ENCODE measurements at regions not wholly inside any gene's neighbourhood (a gene's known extent, or its start where the extent isn't known, plus 50 kb on each side); places are given as distances from the start of the nearest gene placed in this dataset.

DNA sequence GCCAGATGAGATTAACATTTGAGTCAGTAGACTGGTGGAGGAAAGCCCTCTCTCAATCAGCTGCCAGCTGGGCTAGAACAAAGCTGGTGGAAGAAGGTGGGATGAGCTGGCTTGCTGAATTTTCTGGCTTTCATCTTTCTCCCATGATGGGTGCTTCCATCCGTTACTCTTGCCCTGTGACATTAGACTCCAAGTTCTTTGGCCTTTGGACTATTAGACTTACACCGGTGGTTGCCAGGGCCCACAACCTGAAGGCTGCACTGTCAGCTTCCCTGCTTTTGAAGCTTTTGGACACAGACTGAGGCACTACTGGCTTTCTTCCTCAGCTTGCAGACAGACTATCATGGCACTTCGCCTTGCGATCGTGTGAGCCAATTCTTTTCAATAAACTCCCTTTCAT, 642.7 kb downstream of the TAF11L14 start:
- TF ChIP-seq, protein P1, sequence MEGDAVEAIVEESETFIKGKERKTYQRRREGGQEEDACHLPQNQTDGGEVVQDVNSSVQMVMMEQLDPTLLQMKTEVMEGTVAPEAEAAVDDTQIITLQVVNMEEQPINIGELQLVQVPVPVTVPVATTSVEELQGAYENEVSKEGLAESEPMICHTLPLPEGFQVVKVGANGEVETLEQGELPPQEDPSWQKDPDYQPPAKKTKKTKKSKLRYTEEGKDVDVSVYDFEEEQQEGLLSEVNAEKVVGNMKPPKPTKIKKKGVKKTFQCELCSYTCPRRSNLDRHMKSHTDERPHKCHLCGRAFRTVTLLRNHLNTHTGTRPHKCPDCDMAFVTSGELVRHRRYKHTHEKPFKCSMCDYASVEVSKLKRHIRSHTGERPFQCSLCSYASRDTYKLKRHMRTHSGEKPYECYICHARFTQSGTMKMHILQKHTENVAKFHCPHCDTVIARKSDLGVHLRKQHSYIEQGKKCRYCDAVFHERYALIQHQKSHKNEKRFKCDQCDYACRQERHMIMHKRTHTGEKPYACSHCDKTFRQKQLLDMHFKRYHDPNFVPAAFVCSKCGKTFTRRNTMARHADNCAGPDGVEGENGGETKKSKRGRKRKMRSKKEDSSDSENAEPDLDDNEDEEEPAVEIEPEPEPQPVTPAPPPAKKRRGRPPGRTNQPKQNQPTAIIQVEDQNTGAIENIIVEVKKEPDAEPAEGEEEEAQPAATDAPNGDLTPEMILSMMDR (conservative IDR thresholded peaks at IDR 0.05 in 1 of 2, IDR thresholded peaks at IDR 0.05 in 1 of 2; ENCODE audit: low read depth in 1 of 2, low read length in 2 of 2) = no peak
- TF ChIP-seq EZH2 (IDR thresholded peaks at IDR 0.05; ENCODE audit: low read length, missing control alignments) = no peak
